Esophagus squamous epithelium (tissue), 5 donors: ENCODE measurements at regions not wholly inside any gene's neighbourhood (a gene's known extent, or its start where the extent isn't known, plus 50 kb on each side); places are given as distances from the start of the nearest gene placed in this dataset.

ENCODE experiments used
- DNase-seq: peaks from one replicate; lab custom pipeline; 2025; lab: John Stamatoyannopoulos, UW
- H3K27ac ChIP-seq, 4 donors: fragments of 200-600 bp; sonication (generic); one replicate each; pipeline ENCODE4 v1.5.1; 2016 to 2019; ENCODE audit warnings: mild to moderate bottlenecking in 1 of 4
- H3K27me3 ChIP-seq, 4 donors: fragments of 200-600 bp; sonication (generic); 1 replicate in 3 of 4; 2 replicates in 1 of 4; pipeline versions ENCODE4 v1.5.1 to v1.6.0; 2017 to 2021; ENCODE audit warnings: antibody characterized with exemption in 1 of 4
- H3K36me3 ChIP-seq, 3 donors: fragments of 200-600 bp; sonication (generic); one replicate each; pipeline ENCODE4 v1.5.1; 2016 to 2019
- H3K4me1 ChIP-seq, 3 donors: fragments of 200-600 bp; sonication (generic); one replicate each; pipeline ENCODE4 v1.5.1; 2017 to 2019
- H3K4me3 ChIP-seq, 4 donors: fragments of 200-600 bp; sonication (generic); 1 replicate in 3 of 4; 2 replicates in 1 of 4; pipeline ENCODE4 v1.5.1; 2016 to 2019; ENCODE audit warnings: mild to moderate bottlenecking in 2 of 4, moderate library complexity in 1 of 4
- H3K9me3 ChIP-seq, 3 donors: fragments of 200-600 bp; sonication (generic); one replicate each; pipeline ENCODE4 v1.5.1; 2016 to 2019
- POLR2A ChIP-seq, 4 donors: fragments of 450-650 bp; IDR thresholded peaks; one replicate each; pipeline ENCODE4 v1.6.1; 2017; ENCODE audit warnings: antibody characterized with exemption in 4 of 4, mild to moderate bottlenecking in 4 of 4, moderate library complexity in 3 of 4
- WGBS, 2 donors: methylation state at CpG; one replicate each; pipeline ENCODE4 v1.1.5; 2018; 5-methylcytosine and 5-hydroxymethylcytosine counted together
- intact Hi-C: fragments of 100-400 bp; cut with DNase I; formaldehyde crosslinking; loops from one replicate; pipeline ENCODE4 v1.15.0; 2022
- TF ChIP-seq, protein P1 (sequence below), 6 experiments: fragments of 450-650 bp in 4 of 6; fragments of 200-600 bp in 2 of 6; sonication (generic) in 2 of 6; IDR thresholded peaks; one replicate each; pipeline ENCODE4 v1.5.1; 2016 to 2019; ENCODE audit warnings: antibody characterized with exemption in 6 of 6, mild to moderate bottlenecking in 4 of 6, moderate library complexity in 4 of 6
- donor health status: DM: yes; HTN: yes; CAD: no.

GRCh38 chr5:104283136-104283535 lies 720.5 kb upstream of the NUDT12 start:
- TF ChIP-seq, protein P1, sequence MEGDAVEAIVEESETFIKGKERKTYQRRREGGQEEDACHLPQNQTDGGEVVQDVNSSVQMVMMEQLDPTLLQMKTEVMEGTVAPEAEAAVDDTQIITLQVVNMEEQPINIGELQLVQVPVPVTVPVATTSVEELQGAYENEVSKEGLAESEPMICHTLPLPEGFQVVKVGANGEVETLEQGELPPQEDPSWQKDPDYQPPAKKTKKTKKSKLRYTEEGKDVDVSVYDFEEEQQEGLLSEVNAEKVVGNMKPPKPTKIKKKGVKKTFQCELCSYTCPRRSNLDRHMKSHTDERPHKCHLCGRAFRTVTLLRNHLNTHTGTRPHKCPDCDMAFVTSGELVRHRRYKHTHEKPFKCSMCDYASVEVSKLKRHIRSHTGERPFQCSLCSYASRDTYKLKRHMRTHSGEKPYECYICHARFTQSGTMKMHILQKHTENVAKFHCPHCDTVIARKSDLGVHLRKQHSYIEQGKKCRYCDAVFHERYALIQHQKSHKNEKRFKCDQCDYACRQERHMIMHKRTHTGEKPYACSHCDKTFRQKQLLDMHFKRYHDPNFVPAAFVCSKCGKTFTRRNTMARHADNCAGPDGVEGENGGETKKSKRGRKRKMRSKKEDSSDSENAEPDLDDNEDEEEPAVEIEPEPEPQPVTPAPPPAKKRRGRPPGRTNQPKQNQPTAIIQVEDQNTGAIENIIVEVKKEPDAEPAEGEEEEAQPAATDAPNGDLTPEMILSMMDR (IDR thresholded peaks at IDR 0.05): no peak
- Histone ChIP-seq H3K27ac (no peak overlapping the region), H3K9me3 (peaks cover 0 to 12% (median 0%) of the 10 kb centered on the region in 3 donors), H3K4me1 (no peaks in the 10 kb centered on the region), H3K27me3 (no peaks in the 10 kb centered on the region), H3K4me3 (no peak overlapping the region), H3K36me3 (no peaks in the 10 kb centered on the region)
- no peak for DNase-seq
- intact Hi-C loops: no loop called here
- 50% methylated on average over 1 of the region's 1 CpG for WGBS, 2 donors

GRCh38 chr5:104273725-104274124 lies 711.1 kb upstream of the NUDT12 start:
- H3K27ac ChIP-seq: no peak overlapping the region
- H3K36me3 ChIP-seq: no peaks in the 10 kb centered on the region
- no peaks in the 10 kb centered on the region for H3K4me1 ChIP-seq
- no peaks in the 10 kb centered on the region for H3K27me3 ChIP-seq
- no peaks in the 10 kb centered on the region for H3K9me3 ChIP-seq
- H3K4me3 ChIP-seq: no peak overlapping the region
- no peak for TF ChIP-seq POLR2A (IDR thresholded peaks at IDR 0.05)
- TF ChIP-seq, protein P1 (IDR thresholded peaks at IDR 0.05): no peak
- DNase-seq: no peak
- intact Hi-C loops: no loop called here
- WGBS, 2 donors: 53 to 57% methylated on average over 2 of the region's 2 CpGs

- intact Hi-C loops: no loop called here
- H3K4me3 ChIP-seq: no peak overlapping the region
- H3K9me3 ChIP-seq: no peaks in the 10 kb centered on the region
- H3K36me3 ChIP-seq: no peaks in the 10 kb centered on the region
- no peaks in the 10 kb centered on the region for H3K27me3 ChIP-seq
- TF ChIP-seq POLR2A (IDR thresholded peaks at IDR 0.05): no peak
- TF ChIP-seq, protein P1 (IDR thresholded peaks at IDR 0.05): no peak
- no peak for DNase-seq
- H3K27ac ChIP-seq: no peak overlapping the region
- 48 to 69% methylated on average over 3 of the region's 3 CpGs for WGBS, 2 donors
- H3K4me1 ChIP-seq: no peaks in the 10 kb centered on the region
Observed at GRCh38 chr5:104267320-104268015, 704.9 kb upstream of the NUDT12 start.

GRCh38 chr5:104266161-104266560 lies 703.6 kb upstream of the NUDT12 start:
- intact Hi-C loops: no loop called here
- Histone ChIP-seq H3K36me3 (no peaks in the 10 kb centered on the region), H3K4me3 (no peak overlapping the region), H3K4me1 (no peaks in the 10 kb centered on the region), H3K9me3 (no peaks in the 10 kb centered on the region), H3K27ac (no peak overlapping the region), H3K27me3 (no peaks in the 10 kb centered on the region)
- DNase-seq: no peak
- TF ChIP-seq POLR2A (IDR thresholded peaks at IDR 0.05): no peak
- TF ChIP-seq, protein P1 (IDR thresholded peaks at IDR 0.05): no peak
- WGBS, 2 donors: 29 to 63% methylated on average over 1 of the region's 1 CpG

- WGBS, 2 donors: 76 to 77% methylated on average over 1 of the region's 1 CpG
- H3K27ac ChIP-seq: no peak overlapping the region
- no peaks in the 10 kb centered on the region for H3K4me1 ChIP-seq
- H3K9me3 ChIP-seq: no peaks in the 10 kb centered on the region
- no peak for DNase-seq
- H3K4me3 ChIP-seq: no peak overlapping the region
- no peak for TF ChIP-seq POLR2A (IDR thresholded peaks at IDR 0.05)
- TF ChIP-seq, protein P1 (IDR thresholded peaks at IDR 0.05): no peak
- no peaks in the 10 kb centered on the region for H3K36me3 ChIP-seq
- no peaks in the 10 kb centered on the region for H3K27me3 ChIP-seq
- intact Hi-C loops: no loop called here
Observed at GRCh38 chr5:104265531-104266140, 703.0 kb upstream of the NUDT12 start.
